HL-60 (cell line): ENCODE measurements at regions not wholly inside any gene's neighbourhood (a gene's known extent, or its start where the extent isn't known, plus 50 kb on each side); places are given as distances from the start of the nearest gene placed in this dataset.

Source experiments
- CTCF ChIP-seq: IDR thresholded peaks from one replicate; pipeline ENCODE4 v1.5.1; 2011; ENCODE audit warnings: low read length, control low read depth, inconsistent platforms; ENCODE audit not compliant: insufficient read depth
- SPI1 ChIP-seq: IDR thresholded peaks from 2 replicates; pipeline ENCODE4 v1.6.1; 2012; ENCODE audit warnings: low read depth, mild to moderate bottlenecking, borderline replicate concordance
- TF ChIP-seq, protein P1 (sequence below): IDR thresholded peaks from 2 replicates; pipeline ENCODE4 v1.6.1; 2012; ENCODE audit warnings: low read depth; ENCODE audit not compliant: insufficient replicate concordance

GRCh38 chr7:22632674-22633073 is 94.3 kb upstream of the IL6 start:
- no peak for TF ChIP-seq CTCF
- TF ChIP-seq SPI1 = no peak
- TF ChIP-seq, protein P1, sequence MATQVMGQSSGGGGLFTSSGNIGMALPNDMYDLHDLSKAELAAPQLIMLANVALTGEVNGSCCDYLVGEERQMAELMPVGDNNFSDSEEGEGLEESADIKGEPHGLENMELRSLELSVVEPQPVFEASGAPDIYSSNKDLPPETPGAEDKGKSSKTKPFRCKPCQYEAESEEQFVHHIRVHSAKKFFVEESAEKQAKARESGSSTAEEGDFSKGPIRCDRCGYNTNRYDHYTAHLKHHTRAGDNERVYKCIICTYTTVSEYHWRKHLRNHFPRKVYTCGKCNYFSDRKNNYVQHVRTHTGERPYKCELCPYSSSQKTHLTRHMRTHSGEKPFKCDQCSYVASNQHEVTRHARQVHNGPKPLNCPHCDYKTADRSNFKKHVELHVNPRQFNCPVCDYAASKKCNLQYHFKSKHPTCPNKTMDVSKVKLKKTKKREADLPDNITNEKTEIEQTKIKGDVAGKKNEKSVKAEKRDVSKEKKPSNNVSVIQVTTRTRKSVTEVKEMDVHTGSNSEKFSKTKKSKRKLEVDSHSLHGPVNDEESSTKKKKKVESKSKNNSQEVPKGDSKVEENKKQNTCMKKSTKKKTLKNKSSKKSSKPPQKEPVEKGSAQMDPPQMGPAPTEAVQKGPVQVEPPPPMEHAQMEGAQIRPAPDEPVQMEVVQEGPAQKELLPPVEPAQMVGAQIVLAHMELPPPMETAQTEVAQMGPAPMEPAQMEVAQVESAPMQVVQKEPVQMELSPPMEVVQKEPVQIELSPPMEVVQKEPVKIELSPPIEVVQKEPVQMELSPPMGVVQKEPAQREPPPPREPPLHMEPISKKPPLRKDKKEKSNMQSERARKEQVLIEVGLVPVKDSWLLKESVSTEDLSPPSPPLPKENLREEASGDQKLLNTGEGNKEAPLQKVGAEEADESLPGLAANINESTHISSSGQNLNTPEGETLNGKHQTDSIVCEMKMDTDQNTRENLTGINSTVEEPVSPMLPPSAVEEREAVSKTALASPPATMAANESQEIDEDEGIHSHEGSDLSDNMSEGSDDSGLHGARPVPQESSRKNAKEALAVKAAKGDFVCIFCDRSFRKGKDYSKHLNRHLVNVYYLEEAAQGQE = no peak
